Adipocyte (in vitro differentiated cells): ENCODE measurements at regions not wholly inside any gene's neighbourhood (a gene's known extent, or its start where the extent isn't known, plus 50 kb on each side); places are given as distances from the start of the nearest gene placed in this dataset.

ENCODE experiments used
- DNase-seq: peaks from one replicate; pipeline ENCODE4 v3.0.0-alpha.2; 2015; ENCODE audit warnings: low read depth
- H3K27me3 ChIP-seq: replicated peaks from 2 replicates; pipeline ENCODE4 v1.7.0; 2013; ENCODE audit warnings: mild to moderate bottlenecking, low read length, moderate library complexity; ENCODE audit not compliant: control insufficient read depth, insufficient read depth
- H3K36me3 ChIP-seq: 2 replicates; pipeline ENCODE4 v1.7.0; 2013; ENCODE audit warnings: low read length, mild to moderate bottlenecking, moderate library complexity; ENCODE audit not compliant: control insufficient read depth, insufficient read depth, severe bottlenecking
- H3K4me1 ChIP-seq: 2 replicates; pipeline ENCODE4 v1.7.0; 2013; ENCODE audit warnings: mild to moderate bottlenecking, low read length, moderate library complexity; ENCODE audit not compliant: control insufficient read depth, insufficient read depth
- H3K4me3 ChIP-seq: 2 replicates; pipeline ENCODE4 v1.7.0; 2013; ENCODE audit warnings: mild to moderate bottlenecking, low read length, moderate library complexity
- H3K9ac ChIP-seq: 2 replicates; pipeline ENCODE4 v1.7.0; 2013; ENCODE audit warnings: mild to moderate bottlenecking, low read length, moderate library complexity
- H3K9me3 ChIP-seq: 2 replicates; pipeline ENCODE4 v1.7.0; 2013; ENCODE audit warnings: mild to moderate bottlenecking, low read length, moderate library complexity; ENCODE audit not compliant: control insufficient read depth

DNA sequence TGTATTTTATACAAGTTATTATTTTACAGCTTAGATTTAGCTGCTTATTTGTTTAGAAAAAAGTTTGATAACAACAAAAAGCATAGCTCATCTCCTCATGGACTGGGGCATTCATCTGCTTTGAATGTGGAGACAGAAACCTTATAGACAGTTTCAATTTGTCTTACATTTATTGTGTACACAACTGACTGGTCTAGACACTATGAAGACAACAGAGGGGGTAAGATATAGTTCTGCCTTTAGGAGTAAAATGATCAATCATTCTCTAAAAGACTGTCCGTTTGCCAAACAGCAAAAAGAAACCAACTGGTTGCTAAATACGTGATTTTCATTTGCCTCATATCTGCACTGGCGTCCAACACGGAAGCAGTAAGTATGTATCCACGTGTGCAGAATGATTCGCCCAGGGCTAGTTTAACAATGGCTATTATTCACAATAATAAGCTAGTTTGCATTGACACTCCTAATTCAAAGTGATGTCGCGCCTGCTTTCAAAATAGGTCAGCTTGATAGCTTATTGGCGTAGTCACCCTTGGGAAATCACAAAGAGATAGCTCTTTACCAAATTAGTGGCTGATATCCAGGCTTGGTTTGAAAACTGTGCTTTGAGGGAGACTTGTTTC is 153.6 kb downstream of the BMP2 start:
- no peaks in the 10 kb centered on the region for H3K27me3 ChIP-seq
- DNase-seq: no peak

DNA sequence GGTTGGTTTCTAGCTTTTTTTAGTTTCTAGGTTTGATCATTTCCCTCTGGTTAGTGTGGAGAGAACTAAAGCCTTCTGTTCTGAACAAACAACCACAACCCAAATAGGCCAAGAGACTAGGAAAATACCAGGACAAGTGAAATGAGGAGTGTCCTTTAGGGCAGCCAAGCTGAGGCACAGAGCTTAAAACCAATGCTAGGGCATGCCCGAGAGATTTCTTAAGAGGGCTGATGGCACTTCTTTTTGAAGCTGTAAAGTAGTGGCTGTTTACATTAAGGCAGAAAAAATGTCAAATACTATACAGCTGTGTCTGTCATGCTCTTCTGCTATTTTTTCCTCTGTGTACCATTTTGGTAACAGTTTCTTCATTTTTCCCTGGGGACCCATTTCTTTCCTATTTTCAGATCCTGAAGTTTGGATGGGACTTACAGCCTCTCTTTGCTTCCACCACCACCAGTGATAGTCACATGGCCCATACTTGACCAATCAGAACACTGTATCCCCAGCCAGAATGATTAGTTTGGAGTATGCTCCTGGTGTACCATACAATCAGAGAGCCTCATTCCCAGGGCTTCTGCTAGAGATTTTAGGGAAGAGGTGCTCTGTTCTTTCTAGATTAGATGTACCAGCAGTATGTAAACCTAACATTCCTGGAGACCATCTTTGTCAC is 154.4 kb downstream of the BMP2 start:
- no peaks in the 10 kb centered on the region for H3K36me3 ChIP-seq
- H3K9ac ChIP-seq: no peak overlapping the region
- H3K4me1 ChIP-seq: no peaks in the 10 kb centered on the region
- no peaks in the 10 kb centered on the region for H3K9me3 ChIP-seq
- H3K27me3 ChIP-seq: no peaks in the 10 kb centered on the region
- DNase-seq: no peak
- no peak overlapping the region for H3K4me3 ChIP-seq

More for the DNA sequence above, 153.6 kb downstream of the BMP2 start:
- H3K4me1 ChIP-seq: no peaks in the 10 kb centered on the region
- no peaks in the 10 kb centered on the region for H3K9me3 ChIP-seq
- H3K36me3 ChIP-seq: no peaks in the 10 kb centered on the region
- no peak overlapping the region for H3K9ac ChIP-seq
- H3K4me3 ChIP-seq: no peak overlapping the region

GRCh38 chr20:6924681-6925080 is 157.2 kb downstream of the BMP2 start:
- H3K4me1 ChIP-seq: no peaks in the 10 kb centered on the region
- no peaks in the 10 kb centered on the region for H3K9me3 ChIP-seq
- no peak for DNase-seq
- no peaks in the 10 kb centered on the region for H3K36me3 ChIP-seq
- H3K27me3 ChIP-seq: no peaks in the 10 kb centered on the region
- no peak overlapping the region for H3K9ac ChIP-seq
- no peak overlapping the region for H3K4me3 ChIP-seq

- no peak for DNase-seq
- H3K4me1 ChIP-seq: no peaks in the 10 kb centered on the region
- no peaks in the 10 kb centered on the region for H3K9me3 ChIP-seq
- H3K9ac ChIP-seq: no peak overlapping the region
- no peak overlapping the region for H3K4me3 ChIP-seq
- no peaks in the 10 kb centered on the region for H3K27me3 ChIP-seq
- H3K36me3 ChIP-seq: no peaks in the 10 kb centered on the region
Measured at GRCh38 chr20:6925744-6926278, 158.3 kb downstream of the BMP2 start.

GRCh38 chr20:6940048-6940447 is 172.6 kb downstream of the BMP2 start:
- Histone ChIP-seq H3K4me1 (no peaks in the 10 kb centered on the region), H3K9me3 (peaks cover 2% of the 10 kb centered on the region), H3K27me3 (no peaks in the 10 kb centered on the region), H3K9ac (no peak overlapping the region), H3K36me3 (no peaks in the 10 kb centered on the region), H3K4me3 (no peak overlapping the region)
- DNase-seq: no peak

GRCh38 chr20:6940876-6941275 is 173.4 kb downstream of the BMP2 start:
- no peak for DNase-seq
- Histone ChIP-seq H3K4me1 (no peaks in the 10 kb centered on the region), H3K4me3 (no peak overlapping the region), H3K27me3 (no peaks in the 10 kb centered on the region), H3K36me3 (no peaks in the 10 kb centered on the region), H3K9me3 (peaks cover 7% of the 10 kb centered on the region), H3K9ac (no peak overlapping the region)

- Histone ChIP-seq H3K36me3 (no peaks in the 10 kb centered on the region), H3K27me3 (no peaks in the 10 kb centered on the region), H3K4me1 (no peaks in the 10 kb centered on the region), H3K4me3 (no peak overlapping the region), H3K9ac (no peak overlapping the region), H3K9me3 (peaks cover 10% of the 10 kb centered on the region)
- DNase-seq: no peak
Measured at GRCh38 chr20:6941571-6941970, 174.1 kb downstream of the BMP2 start.

DNA sequence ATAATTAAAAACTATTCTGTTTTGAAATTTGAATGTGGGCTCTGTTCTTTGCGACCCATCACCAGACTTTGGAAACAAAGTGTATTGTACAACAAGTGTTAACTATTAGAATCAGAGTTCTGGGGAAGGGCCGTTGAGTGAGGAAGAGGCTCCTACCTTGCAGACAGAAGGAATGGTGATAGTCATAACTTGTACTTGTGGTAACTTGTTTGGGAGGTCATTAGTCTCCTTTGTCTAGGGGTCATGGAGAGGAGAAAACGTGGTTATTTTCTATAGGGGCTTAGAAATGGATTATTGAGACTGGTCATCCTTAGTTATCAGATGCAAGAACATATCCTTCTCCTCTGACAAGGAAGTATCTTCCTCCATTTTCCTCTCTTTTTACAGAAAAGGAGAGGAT is 174.8 kb downstream of the BMP2 start:
- Histone ChIP-seq H3K9ac (no peak overlapping the region), H3K27me3 (no peaks in the 10 kb centered on the region), H3K4me3 (no peak overlapping the region), H3K4me1 (no peaks in the 10 kb centered on the region), H3K36me3 (no peaks in the 10 kb centered on the region), H3K9me3 (peaks cover 8% of the 10 kb centered on the region)
- DNase-seq: no peak

DNA sequence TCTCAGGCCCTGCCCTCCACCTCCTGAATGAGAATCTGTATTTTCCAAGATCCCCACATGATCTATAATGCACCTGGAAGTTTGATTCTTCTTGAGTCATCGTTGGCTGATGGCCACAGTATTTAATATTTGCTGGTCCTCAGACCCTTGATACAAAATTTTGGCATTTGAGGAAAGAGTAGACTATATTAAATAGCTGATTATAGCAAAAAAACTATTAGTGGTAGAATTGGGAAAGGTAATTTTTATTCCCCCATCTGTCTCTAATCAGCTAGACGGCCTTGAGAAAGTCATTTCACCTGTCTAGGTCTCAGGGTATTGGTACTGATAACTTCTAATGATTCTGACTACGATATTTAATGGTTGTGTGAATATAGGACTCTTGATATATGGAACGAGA is 176.8 kb downstream of the BMP2 start:
- Histone ChIP-seq H3K36me3 (no peaks in the 10 kb centered on the region), H3K4me1 (no peaks in the 10 kb centered on the region), H3K27me3 (no peaks in the 10 kb centered on the region), H3K9me3 (peaks cover 8% of the 10 kb centered on the region), H3K9ac (no peak overlapping the region), H3K4me3 (no peak overlapping the region)
- no peak for DNase-seq

- Histone ChIP-seq H3K4me3 (no peak overlapping the region), H3K36me3 (no peaks in the 10 kb centered on the region), H3K9me3 (peaks cover 15% of the 10 kb centered on the region), H3K27me3 (no peaks in the 10 kb centered on the region), H3K9ac (no peak overlapping the region), H3K4me1 (no peaks in the 10 kb centered on the region)
- no peak for DNase-seq
Measured at GRCh38 chr20:6953611-6954010, 186.1 kb downstream of the BMP2 start.

GRCh38 chr20:6954219-6954618 is 186.7 kb downstream of the BMP2 start:
- Histone ChIP-seq H3K4me3 (no peak overlapping the region), H3K27me3 (no peaks in the 10 kb centered on the region), H3K9ac (no peak overlapping the region), H3K9me3 (peaks cover 15% of the 10 kb centered on the region), H3K36me3 (no peaks in the 10 kb centered on the region), H3K4me1 (no peaks in the 10 kb centered on the region)
- DNase-seq: no peak
